ENCODE measurements at regions not wholly inside any gene's neighbourhood (a gene's known extent, or its start where the extent isn't known, plus 50 kb on each side); places are given as distances from the start of the nearest gene placed in this dataset.
"Not testable (repeated sequence)": the region's sequence is repeated elsewhere in the genome, so short reads cannot be mapped to it uniquely, and the experiment has no call there.

DNA sequence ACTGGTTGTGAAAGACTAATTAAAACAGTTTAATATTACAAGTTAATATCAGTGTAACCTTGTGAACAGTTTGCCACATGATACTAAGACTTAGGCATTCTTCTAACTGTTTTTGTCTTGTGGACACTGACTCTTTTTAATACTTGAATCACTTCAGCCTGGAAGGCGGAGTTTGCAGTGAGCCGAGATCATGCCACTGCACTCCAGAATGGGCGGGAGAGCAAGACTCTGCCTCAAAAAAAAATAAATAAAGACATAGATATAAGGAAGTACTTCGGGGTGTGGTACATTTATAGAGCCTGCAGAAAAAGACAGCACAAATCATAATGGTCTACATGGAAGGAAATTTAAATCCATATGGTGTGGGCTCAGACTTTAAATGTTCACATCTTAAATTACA lies 300.4 kb upstream of the NETO1 start:
- DNase-seq (ENCODE audit: low read depth in 4 of 4, low spot score in 3 of 4): no peak

DNA sequence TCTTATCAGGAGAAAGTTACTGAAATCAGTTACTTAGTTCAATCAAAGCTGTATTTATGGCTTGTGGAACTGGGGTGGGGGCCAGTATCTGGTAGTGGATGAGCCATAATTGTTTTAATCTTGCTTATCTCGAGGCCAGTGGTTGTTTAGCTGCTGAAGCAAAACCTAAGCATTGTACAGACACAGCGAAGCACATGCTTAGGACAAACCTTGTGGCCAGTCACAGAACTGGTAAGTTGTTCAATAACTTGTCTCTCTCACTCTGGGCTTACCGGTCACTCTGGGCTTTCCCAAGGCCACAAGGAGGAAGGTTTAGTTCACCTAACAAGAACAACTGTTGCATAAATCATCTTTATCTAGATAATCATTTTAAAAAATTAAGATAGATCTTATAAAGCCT lies 296.6 kb upstream of the NETO1 start:
- DNase-seq (ENCODE audit: low read depth in 4 of 4, low spot score in 3 of 4): no peak

DNA sequence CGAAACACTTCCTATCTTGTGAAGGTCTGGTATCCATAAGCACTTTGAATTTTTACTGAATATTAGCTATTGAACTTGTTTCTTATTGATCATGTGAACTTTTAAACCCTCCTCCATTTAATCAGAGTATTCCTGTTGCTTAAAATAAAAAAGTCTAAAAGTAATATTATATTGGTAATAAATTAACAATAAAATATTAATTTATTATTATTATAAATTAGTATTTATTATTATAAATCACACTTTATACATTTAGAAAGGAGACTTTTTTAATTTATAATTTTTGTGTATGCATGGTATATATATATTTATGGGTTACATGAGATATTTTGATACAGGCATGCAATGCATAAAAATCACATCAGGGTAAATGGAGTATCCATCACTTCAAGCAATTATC lies 295.4 kb upstream of the NETO1 start:
- DNase-seq (ENCODE audit: low read depth in 4 of 4, low spot score in 3 of 4): no peak

DNA sequence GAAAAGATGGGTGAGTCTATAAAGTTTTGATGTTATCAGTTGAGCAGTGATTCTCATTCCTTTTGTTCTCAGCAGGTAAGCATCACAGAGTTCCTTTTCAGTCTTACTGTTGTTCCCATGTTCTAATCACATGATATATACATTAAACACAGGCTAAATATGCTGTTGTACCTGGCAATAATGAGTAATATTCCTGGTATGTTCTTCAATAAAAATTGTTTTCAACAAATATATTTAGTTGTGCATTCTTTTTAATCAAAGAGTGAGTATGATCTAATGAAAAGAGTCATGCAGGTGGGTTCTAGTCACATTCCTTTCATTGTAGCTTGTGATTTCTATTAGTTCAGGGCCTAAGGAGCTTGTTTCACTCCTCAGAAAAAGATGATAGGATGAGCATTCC lies 288.3 kb upstream of the NETO1 start:
- DNase-seq (ENCODE audit: low read depth in 4 of 4, low spot score in 3 of 4): no peak

DNA sequence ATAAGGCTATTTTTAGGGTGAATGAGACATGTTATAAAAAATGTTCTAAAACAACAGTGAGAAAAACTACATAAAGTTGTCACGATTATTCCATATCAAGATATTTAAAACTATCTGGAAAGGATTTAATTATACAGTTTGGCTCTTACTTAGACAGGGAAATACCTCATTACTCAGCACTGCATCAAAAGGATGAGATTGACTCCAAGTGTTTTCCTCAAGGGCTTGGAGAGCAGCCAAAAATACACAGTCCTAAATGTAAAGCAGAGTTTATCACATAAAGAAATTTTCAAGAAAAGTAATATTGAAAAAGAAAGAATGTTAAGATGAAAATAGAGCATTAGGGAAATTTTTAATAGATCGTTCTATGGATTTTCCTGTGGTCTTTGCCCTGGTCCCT lies 285.5 kb upstream of the NETO1 start:
- DNase-seq (ENCODE audit: low read depth in 4 of 4, low spot score in 3 of 4): no peak

DNA sequence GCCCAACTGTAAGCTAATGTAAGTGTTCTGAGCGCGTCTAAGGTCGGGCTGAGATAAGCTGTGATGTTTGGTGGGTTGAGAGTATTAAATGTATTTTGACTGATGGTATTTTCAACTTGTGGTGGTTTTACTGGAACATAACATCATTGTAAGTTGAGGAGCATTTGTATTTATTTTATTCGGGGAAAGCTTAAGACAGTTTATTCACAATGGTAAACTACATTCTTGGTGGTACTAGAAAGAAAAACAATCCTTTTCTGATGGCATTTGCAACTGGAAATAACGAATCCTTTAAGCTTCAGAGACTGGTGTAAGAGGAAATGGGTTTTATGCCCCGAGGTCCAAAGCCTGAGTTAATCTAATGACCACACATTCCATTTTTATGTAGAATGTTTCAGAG lies 283.3 kb upstream of the NETO1 start:
- DNase-seq (ENCODE audit: low read depth in 4 of 4, low spot score in 3 of 4): no peak

DNA sequence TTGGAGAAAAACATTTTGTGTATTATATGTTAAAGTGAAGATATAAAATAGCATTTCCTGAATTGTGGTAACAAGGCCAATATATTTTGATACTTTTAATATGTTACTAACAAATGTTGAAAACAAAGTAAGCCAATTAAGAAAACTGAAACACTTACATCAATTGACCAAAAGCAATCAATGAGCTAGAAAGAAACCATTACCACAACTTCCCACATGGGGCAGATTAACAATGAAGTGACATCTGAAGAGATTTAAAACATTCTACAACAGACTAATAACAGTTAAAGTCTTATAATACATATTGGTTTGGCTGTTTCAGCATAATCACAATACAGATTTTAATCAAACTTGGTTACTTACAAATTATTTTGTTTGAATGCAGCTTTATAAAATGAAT lies 282.4 kb upstream of the NETO1 start:
- no peak for DNase-seq (ENCODE audit: low read depth in 4 of 4, low spot score in 3 of 4)

DNA sequence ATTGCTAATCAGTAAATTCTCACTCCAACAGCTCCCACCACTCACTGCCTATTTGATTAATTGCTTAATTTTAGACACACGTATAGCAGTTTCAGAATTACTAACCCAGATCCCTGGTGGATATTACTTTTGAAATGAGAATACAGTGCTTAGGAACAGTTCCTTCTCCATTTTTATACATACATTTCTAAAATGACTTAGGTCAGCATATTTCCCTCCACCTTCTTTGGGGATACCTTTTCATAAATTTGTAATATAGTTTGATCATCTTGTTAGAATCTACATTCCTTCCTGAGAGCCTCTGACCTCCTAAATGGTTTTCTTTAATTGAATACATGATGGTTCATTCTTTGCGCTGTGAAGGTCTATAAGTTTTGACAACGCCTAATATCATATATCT lies 279.8 kb upstream of the NETO1 start:
- no peak for DNase-seq (ENCODE audit: low read depth in 4 of 4, low spot score in 3 of 4)

DNA sequence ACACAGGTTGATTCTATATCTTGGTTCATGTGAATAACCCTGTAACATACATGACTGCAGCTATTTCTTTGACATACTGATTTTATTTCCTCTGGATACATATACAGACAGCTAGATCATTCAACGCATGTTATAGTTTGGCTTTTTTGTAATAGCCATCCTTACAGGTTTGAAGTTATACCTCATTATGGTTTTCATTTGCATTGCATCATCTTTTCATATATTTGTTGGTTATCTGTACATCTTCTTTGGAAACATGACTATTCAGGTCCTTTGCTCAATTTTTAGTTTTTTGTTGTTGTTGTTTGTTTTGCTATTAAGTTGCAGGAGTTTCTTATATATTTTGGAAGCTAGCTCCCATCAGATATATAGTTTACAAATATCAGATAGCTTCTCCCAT lies 276.2 kb upstream of the NETO1 start:
- DNase-seq (ENCODE audit: low read depth in 4 of 4, low spot score in 3 of 4): no peak

DNA sequence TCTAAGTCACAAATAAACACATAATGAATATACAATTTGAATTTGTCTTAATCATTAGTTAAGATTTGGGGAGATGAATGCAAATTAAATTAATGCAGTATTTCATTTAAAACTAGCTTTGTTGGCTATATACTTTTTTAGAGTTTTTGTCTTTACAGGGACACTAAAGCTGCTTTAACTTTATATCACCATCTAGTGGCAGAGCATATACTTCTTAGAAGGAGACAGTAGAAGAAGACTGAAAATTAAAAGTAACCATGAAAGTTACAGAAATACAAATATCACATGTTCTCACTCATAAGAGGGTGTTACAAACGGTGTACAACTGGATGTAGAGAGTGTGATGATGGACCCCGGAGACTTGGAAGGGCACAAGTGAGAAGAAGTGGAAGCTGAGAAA lies 268.3 kb upstream of the NETO1 start:
- DNase-seq (ENCODE audit: low read depth in 4 of 4, low spot score in 3 of 4): no peak

DNA sequence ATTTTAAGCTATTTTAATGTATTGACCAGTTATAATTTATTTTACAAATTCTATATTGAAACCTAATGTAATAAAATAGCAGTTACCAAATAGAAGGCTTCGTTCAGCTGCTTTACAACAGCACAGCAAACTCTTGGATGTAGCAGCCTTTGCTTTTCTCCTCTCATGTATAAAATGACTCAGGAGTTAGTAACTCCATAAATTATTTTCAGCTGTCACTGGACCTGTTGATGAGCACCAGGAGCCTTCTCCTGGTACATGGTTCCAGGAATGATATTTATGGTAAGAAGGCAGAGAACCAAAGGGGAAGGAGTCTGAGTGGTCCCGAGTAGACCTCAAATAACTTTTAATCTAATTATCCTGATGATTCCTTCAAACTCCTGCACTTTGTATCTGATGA lies 256.4 kb upstream of the NETO1 start:
- DNase-seq (ENCODE audit: low read depth in 4 of 4, low spot score in 3 of 4): no peak

DNA sequence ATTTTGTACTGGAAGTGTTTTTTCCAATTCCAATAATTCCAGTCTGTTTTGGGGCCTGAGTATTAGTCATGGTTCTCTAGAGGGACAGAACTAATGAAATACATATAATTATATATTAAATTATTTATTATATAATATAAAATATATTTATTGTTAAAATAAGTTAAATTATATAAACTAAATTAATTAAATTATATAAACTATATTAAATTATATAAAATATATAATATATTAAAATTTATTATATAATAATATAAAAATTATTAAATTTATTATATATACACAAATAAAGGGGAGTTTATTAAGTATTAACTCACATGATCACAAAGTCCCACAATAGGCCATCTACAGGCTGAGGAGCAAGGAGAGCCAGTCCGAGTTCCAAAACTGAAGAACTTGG lies 253.4 kb upstream of the NETO1 start:
- DNase-seq (ENCODE audit: low read depth in 4 of 4, low spot score in 3 of 4): no peak

DNA sequence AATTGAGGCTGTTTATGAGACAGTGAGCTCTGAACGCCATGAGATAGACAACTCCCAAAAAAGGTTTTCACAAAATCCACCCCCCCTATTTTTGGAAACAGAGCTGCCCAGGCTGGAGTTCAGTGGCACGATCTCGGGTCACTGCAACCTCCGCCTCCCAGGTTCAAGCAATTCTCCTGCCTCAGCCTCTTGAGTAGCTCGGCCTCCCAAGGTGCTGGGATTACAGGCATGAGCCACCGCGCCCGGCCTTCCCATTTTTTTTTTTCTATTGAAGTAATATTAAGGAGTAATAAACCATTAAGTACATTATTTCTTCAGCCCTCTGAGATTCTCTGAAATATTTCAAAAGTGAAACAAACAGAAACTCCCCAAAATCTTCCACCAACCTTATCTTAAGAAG lies 252.8 kb upstream of the NETO1 start:
- no peak for DNase-seq (ENCODE audit: low read depth in 4 of 4, low spot score in 3 of 4)

DNA sequence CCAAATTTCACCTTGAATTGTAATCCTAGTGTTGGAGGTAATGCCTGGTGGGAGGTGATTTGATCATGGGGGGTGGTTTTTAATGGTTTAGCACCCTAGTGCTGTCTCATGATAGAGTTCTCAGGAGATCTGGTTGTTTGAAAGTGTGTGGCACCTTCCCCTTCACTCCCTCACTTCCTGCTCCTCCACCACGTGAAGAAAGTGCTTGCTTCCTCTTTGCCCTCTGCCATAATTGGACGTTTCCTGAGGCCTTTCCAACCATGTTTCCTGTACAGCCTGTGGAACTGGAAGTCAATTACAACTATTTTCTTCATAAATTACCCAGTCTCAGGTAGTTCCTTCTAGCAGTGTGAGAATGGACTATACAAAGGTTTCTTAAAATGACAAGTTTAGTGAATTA lies 251.8 kb upstream of the NETO1 start:
- no peak for DNase-seq (ENCODE audit: low read depth in 4 of 4, low spot score in 3 of 4)

DNA sequence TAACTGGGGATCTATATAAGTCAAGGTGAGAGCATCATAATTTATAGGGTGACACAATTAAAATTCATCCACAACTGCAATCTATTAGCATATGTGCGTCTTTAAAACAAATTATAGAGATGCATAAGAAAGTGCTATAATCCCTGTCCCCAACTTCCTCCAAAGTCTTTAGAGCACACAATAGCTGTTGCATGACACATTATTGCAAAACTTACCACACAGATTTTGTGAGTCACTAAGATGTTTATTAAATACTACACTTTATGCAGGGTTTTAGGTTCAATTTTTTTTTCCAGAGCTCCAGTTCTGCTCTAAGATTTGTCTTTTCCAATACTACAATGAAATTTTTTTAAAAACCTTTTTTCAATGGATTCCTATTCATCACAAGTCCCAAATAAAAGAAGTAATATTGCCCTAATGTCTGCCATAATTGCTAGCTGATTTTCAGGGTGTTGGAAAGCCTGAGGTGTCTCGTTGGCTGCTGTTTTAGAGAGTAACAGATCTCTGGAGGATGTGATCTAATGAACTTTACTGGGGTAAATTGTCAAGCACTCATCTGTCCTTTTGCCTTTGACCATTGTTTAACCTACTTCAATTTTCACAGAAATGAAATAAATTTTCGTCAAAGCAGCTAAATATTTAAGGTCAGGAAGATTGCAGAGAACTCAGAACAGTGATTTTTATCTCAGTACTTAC lies 250.5 kb upstream of the NETO1 start:
- DNase-seq (ENCODE audit: low read depth in 4 of 4, low spot score in 3 of 4): no peak

DNA sequence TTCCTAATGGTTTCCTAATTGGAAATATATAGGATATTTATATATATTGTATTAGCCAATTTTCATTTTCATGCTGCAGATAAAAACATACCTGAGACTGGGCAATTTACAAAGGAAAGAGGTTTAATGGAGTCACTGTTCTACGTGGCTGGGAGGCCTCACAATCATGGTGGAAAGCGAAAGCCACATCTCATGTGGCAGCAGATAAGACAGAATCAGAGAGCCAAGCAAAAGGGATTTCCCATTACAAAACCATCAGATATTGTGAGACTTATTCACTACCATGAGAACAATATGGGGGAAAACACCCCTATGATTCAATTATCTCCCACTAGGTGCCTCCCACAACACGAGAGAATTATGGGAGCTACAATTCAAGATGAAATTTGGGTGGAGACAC lies 242.5 kb upstream of the NETO1 start:
- no peak for DNase-seq (ENCODE audit: low read depth in 4 of 4, low spot score in 3 of 4)

DNA sequence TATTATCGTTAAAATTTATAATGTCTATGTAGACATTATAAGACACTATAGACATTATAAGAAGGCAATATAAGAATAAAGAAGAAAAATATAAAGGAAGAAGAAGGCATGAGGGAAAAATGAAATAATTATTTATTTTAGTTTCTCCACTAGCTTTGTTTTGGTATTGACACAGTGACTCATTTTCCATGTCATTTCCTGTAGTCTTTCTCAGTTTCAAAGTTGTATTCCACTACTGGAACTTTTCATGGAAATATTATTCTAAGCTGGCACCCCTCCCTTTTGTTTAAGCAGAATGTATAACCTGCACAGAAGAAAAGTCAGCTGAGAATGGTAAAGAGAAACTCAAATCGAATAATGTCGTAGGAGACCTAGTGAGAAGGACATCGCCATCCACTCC lies 234.2 kb upstream of the NETO1 start:
- no peak for DNase-seq (ENCODE audit: low read depth in 4 of 4, low spot score in 3 of 4)

DNA sequence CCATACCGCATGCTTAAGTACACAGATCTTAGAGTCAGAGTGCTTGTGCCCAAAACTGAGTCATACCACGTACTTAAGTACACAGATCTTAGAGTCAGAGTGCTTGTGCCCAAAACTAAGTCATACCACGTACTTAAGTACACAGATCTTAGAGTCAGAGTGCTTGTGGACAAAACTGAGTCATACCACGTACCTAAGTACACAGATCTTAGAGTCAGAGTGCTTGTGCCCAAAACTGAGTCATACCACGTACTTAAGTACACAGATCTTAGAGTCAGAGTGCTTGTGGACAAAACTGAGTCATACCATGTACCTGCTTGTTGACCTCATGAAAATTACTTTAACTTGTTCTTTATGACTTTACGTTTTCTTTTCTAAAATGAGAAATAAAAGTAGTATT lies 233.7 kb upstream of the NETO1 start:
- not testable (repeated sequence) for DNase-seq (ENCODE audit: low read depth in 4 of 4, low spot score in 3 of 4)

DNA sequence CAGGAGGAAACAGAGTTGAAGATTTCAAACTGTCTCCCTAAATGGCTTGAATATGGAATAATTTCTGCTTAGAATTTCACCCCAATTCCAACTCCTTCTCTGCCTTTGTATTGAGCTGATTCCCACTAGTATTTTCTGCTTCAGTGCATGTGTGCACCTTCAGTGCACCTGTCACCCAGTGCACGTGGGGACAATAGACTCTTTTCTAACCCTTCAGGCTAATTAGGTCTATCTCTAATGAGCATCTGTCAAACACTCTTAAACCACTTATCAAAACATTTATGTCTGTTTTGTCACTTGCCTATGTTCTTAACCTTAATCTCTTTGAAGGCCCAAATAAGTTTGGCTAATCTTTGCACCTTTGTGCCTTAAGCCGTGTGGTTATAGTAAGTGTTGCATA lies 232.0 kb upstream of the NETO1 start:
- no peak for DNase-seq (ENCODE audit: low read depth in 4 of 4, low spot score in 3 of 4)

DNA sequence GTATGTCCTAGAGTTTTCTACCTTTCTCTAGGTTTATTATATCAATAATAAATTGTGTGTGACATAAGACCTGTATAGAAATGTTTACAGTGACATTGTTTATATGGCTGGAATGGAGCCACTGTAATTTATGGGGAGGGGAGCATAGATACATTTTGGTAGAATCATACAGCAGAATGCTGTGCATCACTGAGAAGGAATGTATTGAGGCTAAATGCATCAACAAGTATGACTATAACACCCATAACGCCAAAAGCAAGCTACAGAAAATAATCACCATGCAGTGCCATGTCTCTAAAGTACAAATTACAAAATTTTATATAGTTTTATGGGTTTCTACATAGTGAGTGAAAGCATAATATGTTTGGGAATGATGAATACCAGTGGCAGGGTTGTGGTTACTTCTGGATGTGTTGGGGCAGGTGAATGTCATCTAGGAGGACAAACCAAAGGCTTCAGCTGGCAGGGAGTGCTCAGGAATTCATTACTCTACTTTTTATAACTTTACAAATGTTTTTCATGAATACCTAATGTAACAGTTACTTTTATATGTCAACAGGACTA lies 226.0 kb upstream of the NETO1 start:
- no peak for DNase-seq (ENCODE audit: low read depth in 4 of 4, low spot score in 3 of 4)

DNA sequence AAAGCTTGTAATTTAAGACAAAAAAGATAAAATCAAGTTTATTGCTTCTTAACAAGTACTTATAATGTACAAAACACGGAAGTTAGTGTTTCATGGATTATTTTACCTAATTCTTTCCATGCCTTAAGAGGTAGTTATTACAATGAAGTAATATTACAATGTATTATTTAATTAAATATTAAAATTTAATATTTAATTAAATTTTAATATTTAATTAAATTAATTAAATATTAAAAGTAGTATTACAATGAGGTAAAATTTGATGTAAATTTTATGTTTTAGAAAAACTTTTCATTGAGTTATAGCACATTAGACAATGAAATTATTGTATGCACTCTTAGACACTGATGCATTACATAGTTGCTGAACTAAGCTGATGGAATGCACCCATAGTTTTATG lies 220.7 kb upstream of the NETO1 start:
- no peak for DNase-seq (ENCODE audit: low read depth in 4 of 4, low spot score in 3 of 4)

DNA sequence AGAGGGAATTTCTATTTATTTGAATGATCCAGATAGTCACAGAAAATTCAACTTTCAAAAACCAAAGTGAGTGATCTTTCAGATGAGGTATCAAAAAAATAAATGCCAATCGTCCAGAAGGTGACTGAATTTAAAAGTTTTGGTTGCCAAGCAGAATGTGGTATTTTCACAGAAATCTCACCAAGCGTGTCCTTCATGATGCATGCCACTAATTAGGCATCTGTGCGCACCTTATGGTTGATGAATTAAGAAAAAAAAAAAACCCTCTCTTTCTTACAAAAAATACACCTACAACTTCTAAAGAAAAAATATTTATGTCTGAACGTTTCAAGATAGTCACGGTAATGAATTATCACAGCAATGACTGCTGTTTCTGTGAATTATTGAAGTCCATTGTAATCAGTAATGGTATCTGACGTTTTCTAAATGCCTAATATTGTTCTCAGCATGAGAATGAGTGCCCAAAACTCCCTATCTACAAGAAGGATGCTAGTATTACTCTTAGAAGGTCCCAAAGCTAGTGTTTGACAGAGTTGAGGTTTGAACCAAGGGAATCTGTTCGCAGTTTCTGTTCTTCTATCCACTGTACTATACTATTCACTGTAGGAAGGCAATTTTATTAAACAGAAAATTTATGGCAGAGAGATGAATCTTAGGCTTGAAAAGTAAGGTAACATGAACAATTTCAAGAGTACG lies 219.6 kb upstream of the NETO1 start:
- no peak for DNase-seq (ENCODE audit: low read depth in 4 of 4, low spot score in 3 of 4)

DNA sequence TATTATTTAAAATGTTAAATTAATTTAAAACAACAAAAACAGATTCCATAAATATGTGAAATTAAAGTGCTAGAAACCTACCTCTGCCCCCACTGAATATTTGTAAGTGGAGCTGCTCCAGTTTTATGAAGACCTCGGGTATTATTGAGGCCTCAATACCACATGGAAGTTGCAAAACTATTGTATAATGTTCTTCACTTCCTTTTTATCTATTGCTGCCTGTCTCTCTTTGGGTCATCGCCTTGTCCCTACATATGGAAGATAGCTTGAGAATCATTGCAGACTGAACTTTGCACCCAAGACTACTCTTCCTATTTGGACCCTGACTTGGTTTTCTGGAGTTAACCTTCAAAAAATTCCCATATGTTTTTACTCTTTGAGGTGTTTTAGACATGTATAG lies 212.1 kb upstream of the NETO1 start:
- DNase-seq (ENCODE audit: low read depth in 4 of 4, low spot score in 3 of 4): no peak
